ENCODE measurements at regions not wholly inside any gene's neighbourhood (a gene's known extent, or its start where the extent isn't known, plus 50 kb on each side); places are given as distances from the start of the nearest gene placed in this dataset.

DNA sequence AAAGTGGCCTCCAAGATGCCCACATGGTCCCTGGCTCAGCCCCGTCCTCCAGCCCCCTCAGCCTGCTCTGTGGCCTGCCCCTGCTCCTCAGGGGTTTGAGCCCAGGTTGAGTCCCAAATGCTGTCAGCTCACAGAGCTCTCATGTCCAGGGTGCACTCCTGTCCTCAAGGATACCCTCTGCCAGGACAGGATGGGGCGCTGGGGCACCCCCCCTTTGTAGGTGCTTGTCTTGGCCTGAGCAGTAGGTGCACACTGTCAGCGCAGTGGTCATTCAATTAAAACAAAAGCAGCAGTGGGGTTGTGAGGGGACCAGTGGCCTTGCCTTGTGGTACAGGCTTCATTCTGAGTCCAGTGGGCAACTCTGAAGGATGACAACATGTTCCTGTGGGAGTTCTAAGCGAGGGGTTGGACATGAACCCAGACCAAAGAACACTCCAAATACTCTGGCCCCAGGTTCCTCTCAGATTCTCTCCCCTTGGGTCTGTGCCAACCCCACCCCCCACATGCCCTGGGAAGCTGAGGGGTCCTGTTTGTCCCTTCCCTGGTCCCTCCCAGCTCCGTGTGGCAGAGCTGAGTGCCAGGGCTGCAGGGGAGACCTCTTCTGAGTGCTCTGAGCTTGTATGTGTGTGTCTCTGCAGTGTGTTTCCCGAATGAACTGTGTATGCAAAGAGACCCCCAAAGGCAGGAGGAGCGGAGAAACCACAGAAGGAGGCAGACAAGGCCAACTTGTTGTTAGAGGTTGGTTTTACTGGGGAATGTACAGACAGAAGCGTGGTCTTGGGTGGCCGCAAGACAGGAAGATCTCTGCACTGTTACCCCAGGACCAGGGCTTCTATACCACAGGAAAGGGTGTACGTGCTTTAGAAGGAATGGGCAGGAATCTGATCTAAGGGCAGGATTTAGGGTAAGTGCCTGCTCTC lies 155.6 kb upstream of the HS6ST1 start:
- TF ChIP-seq CTCF (IDR thresholded peaks at IDR 0.05) (no peak), POLR2A (IDR thresholded peaks at IDR 0.05) (no peak)

Data from right lobe of liver (tissue), 4 donors.